ENCODE measurements at regions not wholly inside any gene's neighbourhood (a gene's known extent, or its start where the extent isn't known, plus 50 kb on each side); places are given as distances from the start of the nearest gene placed in this dataset.

GRCh38 chr7:52670608-52671225 is 364.7 kb upstream of the POM121L12 start:
- TF ChIP-seq EZH2 (IDR thresholded peaks at IDR 0.05; ENCODE audit: insufficient read depth, low read length) (no peak), CTCF (IDR thresholded peaks at IDR 0.05; ENCODE audit: insufficient read depth, low read depth, low read length) (no peak)
- no peaks in the 10 kb centered on the region for H3K36me3 Mint-ChIP-seq (ENCODE audit: low read depth, unreplicated experiment)
- Histone ChIP-seq H4K20me1 (ENCODE audit: insufficient read depth, low read length) (no peaks in the 10 kb centered on the region), H3K36me3 (ENCODE audit: insufficient read depth, low read length) (no peaks in the 10 kb centered on the region), H3K4me2 (ENCODE audit: low read length) (no peak overlapping the region), H3K9me3 (ENCODE audit: insufficient read depth, low read depth, low read length) (no peaks in the 10 kb centered on the region), H3K4me3 (ENCODE audit: insufficient read depth, low read depth, low read length) (no peak overlapping the region), H3K4me1 (ENCODE audit: insufficient read depth, low read length) (no peaks in the 10 kb centered on the region), H3K27ac (ENCODE audit: low read depth, low read length) (no peak overlapping the region), H3K27me3 (ENCODE audit: insufficient read depth, low read length) (no peaks in the 10 kb centered on the region), H3K9ac (ENCODE audit: low read length) (no peak overlapping the region), H3K79me2 (ENCODE audit: insufficient read depth, low read length) (no peaks in the 10 kb centered on the region), H2AFZ (ENCODE audit: low read depth, low read length) (no peak overlapping the region)
- H3K4me3 Mint-ChIP-seq (ENCODE audit: unreplicated experiment): no peak overlapping the region
- peaks cover 2% of the 10 kb centered on the region for H3K27me3 Mint-ChIP-seq (ENCODE audit: low read depth, unreplicated experiment)
- no peak for FAIRE-seq
- no peak overlapping the region for H3K27ac Mint-ChIP-seq (ENCODE audit: unreplicated experiment)
- no peaks in the 10 kb centered on the region for H3K9me3 Mint-ChIP-seq (ENCODE audit: unreplicated experiment)
- DNase-seq (ENCODE audit: low read depth): peak; percentile 15
- peaks cover 4% of the 10 kb centered on the region for H3K4me1 Mint-ChIP-seq (ENCODE audit: low read depth, unreplicated experiment)

GRCh38 chr7:52669031-52669430 is 366.4 kb upstream of the POM121L12 start:
- DNase-seq (ENCODE audit: low read depth) (no peak), FAIRE-seq (no peak)
- Histone ChIP-seq H3K9me3 (ENCODE audit: insufficient read depth, low read depth, low read length) (no peaks in the 10 kb centered on the region), H2AFZ (ENCODE audit: low read depth, low read length) (no peak overlapping the region), H3K4me2 (ENCODE audit: low read length) (no peak overlapping the region), H3K36me3 (ENCODE audit: insufficient read depth, low read length) (no peaks in the 10 kb centered on the region), H3K27ac (ENCODE audit: low read depth, low read length) (no peak overlapping the region), H3K4me3 (ENCODE audit: insufficient read depth, low read depth, low read length) (no peak overlapping the region), H4K20me1 (ENCODE audit: insufficient read depth, low read length) (no peaks in the 10 kb centered on the region), H3K79me2 (ENCODE audit: insufficient read depth, low read length) (no peaks in the 10 kb centered on the region), H3K27me3 (ENCODE audit: insufficient read depth, low read length) (no peaks in the 10 kb centered on the region), H3K9ac (ENCODE audit: low read length) (no peak overlapping the region), H3K4me1 (ENCODE audit: insufficient read depth, low read length) (no peaks in the 10 kb centered on the region)
- Mint-ChIP-seq H3K4me3 (ENCODE audit: unreplicated experiment) (no peak overlapping the region), H3K27me3 (ENCODE audit: low read depth, unreplicated experiment) (peaks cover 2% of the 10 kb centered on the region), H3K9me3 (ENCODE audit: unreplicated experiment) (no peaks in the 10 kb centered on the region), H3K4me1 (ENCODE audit: low read depth, unreplicated experiment) (peaks cover 4% of the 10 kb centered on the region), H3K27ac (ENCODE audit: unreplicated experiment) (no peak overlapping the region), H3K36me3 (ENCODE audit: low read depth, unreplicated experiment) (no peaks in the 10 kb centered on the region)
- no peak for TF ChIP-seq CTCF (IDR thresholded peaks at IDR 0.05; ENCODE audit: insufficient read depth, low read depth, low read length)
- TF ChIP-seq EZH2 (IDR thresholded peaks at IDR 0.05; ENCODE audit: insufficient read depth, low read length): no peak

- peaks cover 2% of the 10 kb centered on the region for H3K27me3 Mint-ChIP-seq (ENCODE audit: low read depth, unreplicated experiment)
- no peaks in the 10 kb centered on the region for H3K9me3 ChIP-seq (ENCODE audit: insufficient read depth, low read depth, low read length)
- peaks cover 4% of the 10 kb centered on the region for H3K4me1 Mint-ChIP-seq (ENCODE audit: low read depth, unreplicated experiment)
- FAIRE-seq: no peak
- H3K36me3 ChIP-seq (ENCODE audit: insufficient read depth, low read length): no peaks in the 10 kb centered on the region
- no peak overlapping the region for H3K4me2 ChIP-seq (ENCODE audit: low read length)
- H3K9me3 Mint-ChIP-seq (ENCODE audit: unreplicated experiment): no peaks in the 10 kb centered on the region
- H3K4me3 ChIP-seq (ENCODE audit: insufficient read depth, low read depth, low read length): no peak overlapping the region
- H3K36me3 Mint-ChIP-seq (ENCODE audit: low read depth, unreplicated experiment): no peaks in the 10 kb centered on the region
- no peaks in the 10 kb centered on the region for H3K4me1 ChIP-seq (ENCODE audit: insufficient read depth, low read length)
- H3K27ac ChIP-seq (ENCODE audit: low read depth, low read length): no peak overlapping the region
- no peak for DNase-seq (ENCODE audit: low read depth)
- no peak overlapping the region for H3K4me3 Mint-ChIP-seq (ENCODE audit: unreplicated experiment)
- no peak overlapping the region for H2AFZ ChIP-seq (ENCODE audit: low read depth, low read length)
- TF ChIP-seq EZH2 (IDR thresholded peaks at IDR 0.05; ENCODE audit: insufficient read depth, low read length): no peak
- no peak overlapping the region for H3K9ac ChIP-seq (ENCODE audit: low read length)
- no peak overlapping the region for H3K27ac Mint-ChIP-seq (ENCODE audit: unreplicated experiment)
- no peaks in the 10 kb centered on the region for H3K79me2 ChIP-seq (ENCODE audit: insufficient read depth, low read length)
- H4K20me1 ChIP-seq (ENCODE audit: insufficient read depth, low read length): no peaks in the 10 kb centered on the region
- H3K27me3 ChIP-seq (ENCODE audit: insufficient read depth, low read length): no peaks in the 10 kb centered on the region
Observed at GRCh38 chr7:52668435-52668834, 367.0 kb upstream of the POM121L12 start.

All from astrocyte (in vitro differentiated cells and primary cell).